ENCODE measurements at regions not wholly inside any gene's neighbourhood (a gene's known extent, or its start where the extent isn't known, plus 50 kb on each side); places are given as distances from the start of the nearest gene placed in this dataset.

DNA sequence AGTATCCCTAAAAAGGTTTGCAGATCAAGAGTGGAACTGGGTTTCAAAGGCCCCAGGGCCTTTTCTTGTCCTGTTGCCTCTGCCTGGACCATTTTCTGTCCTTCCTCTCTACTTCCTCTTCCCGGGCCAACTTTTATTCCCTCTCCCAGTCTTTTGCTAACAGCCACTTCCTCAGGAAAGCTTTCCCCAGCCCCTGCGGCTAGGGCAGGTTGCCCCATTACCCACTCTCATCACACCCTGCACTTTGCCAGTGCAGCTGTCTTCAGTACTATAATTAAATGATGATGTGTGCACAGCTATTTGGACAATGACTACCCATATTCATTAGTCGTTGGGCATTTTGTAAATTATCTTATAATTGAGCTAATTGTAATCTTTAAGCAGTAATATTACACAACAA is 150.5 kb upstream of the THBS1 start:
- CTCF ChIA-PET, result no interaction called here
- intact Hi-C loops (cut with DNase I, micrococcal nuclease), result no loop called here
- H3K27me3 Mint-ChIP-seq, result peaks cover 49% of the 10 kb centered on the region

DNA sequence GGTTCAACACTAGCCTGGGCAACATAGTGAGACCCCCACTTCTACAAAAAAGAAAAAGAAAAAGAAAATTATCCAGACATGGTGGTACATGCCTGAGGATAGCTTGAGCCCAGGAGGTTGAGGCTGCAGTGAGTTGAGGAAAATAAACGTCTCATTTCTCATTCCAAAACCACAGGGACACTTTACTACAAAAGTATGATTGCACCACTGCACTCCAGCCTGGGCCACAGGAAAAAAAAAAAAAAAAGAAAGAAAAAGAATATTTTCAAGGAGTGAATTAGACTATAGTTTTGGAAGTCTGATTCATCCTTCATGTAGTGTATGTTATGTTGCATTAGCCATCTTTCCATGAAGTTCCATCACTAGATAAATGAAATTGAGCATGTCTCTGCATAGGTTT is 149.5 kb upstream of the THBS1 start:
- Histone ChIP-seq H3K27ac (ENCODE audit: low read depth in 1 of 2, low read length in 2 of 2) (no peak overlapping the region), H3K4me3 (ENCODE audit: low read length) (no peak overlapping the region), H3K9me3 (ENCODE audit: control insufficient read depth in 1 of 2, insufficient read depth in 1 of 2, low read length in 2 of 2) (no peaks in the 10 kb centered on the region), H3K36me3 (ENCODE audit: insufficient read depth, low read length) (no peaks in the 10 kb centered on the region), H3K27me3 (ENCODE audit: control insufficient read depth in 1 of 2, insufficient read depth in 2 of 2, low read length in 2 of 2) (peaks cover 13 to 19% of the 10 kb centered on the region in 2 experiments), H3K4me1 (ENCODE audit: insufficient read depth, low read length) (peaks cover 16% of the 10 kb centered on the region)
- H3K27me3 Mint-ChIP-seq, result peaks cover 54% of the 10 kb centered on the region
- CTCF ChIA-PET, result no interaction called here
- POLR2A ChIA-PET, result no interaction called here
- no peaks in the 10 kb centered on the region for H3K36me3 Mint-ChIP-seq (ENCODE audit: low read depth)
- TF ChIP-seq, protein P1, sequence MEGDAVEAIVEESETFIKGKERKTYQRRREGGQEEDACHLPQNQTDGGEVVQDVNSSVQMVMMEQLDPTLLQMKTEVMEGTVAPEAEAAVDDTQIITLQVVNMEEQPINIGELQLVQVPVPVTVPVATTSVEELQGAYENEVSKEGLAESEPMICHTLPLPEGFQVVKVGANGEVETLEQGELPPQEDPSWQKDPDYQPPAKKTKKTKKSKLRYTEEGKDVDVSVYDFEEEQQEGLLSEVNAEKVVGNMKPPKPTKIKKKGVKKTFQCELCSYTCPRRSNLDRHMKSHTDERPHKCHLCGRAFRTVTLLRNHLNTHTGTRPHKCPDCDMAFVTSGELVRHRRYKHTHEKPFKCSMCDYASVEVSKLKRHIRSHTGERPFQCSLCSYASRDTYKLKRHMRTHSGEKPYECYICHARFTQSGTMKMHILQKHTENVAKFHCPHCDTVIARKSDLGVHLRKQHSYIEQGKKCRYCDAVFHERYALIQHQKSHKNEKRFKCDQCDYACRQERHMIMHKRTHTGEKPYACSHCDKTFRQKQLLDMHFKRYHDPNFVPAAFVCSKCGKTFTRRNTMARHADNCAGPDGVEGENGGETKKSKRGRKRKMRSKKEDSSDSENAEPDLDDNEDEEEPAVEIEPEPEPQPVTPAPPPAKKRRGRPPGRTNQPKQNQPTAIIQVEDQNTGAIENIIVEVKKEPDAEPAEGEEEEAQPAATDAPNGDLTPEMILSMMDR (IDR thresholded peaks at IDR 0.05), result no peak
- H3K4me1 Mint-ChIP-seq (ENCODE audit: low read depth), result peaks cover 42% of the 10 kb centered on the region
- DNase-seq (no peak), ATAC-seq (ENCODE audit: poor library complexity) (no peak)
- intact Hi-C loops (cut with DNase I, micrococcal nuclease), result no loop called here
- no peaks in the 10 kb centered on the region for H3K9me3 Mint-ChIP-seq
- H3K4me3 Mint-ChIP-seq, result no peak overlapping the region
- H3K27ac Mint-ChIP-seq, result no peak overlapping the region

More for the DNA sequence above, 150.5 kb upstream of the THBS1 start:
- Histone ChIP-seq H3K27ac (ENCODE audit: low read depth in 1 of 2, low read length in 2 of 2) (no peak overlapping the region), H3K9me3 (ENCODE audit: control insufficient read depth in 1 of 2, insufficient read depth in 1 of 2, low read length in 2 of 2) (no peaks in the 10 kb centered on the region), H3K4me3 (ENCODE audit: low read length) (no peak overlapping the region), H3K4me1 (ENCODE audit: insufficient read depth, low read length) (peaks cover 16% of the 10 kb centered on the region), H3K36me3 (ENCODE audit: insufficient read depth, low read length) (no peaks in the 10 kb centered on the region), H3K27me3 (ENCODE audit: control insufficient read depth in 1 of 2, insufficient read depth in 2 of 2, low read length in 2 of 2) (peaks cover 13 to 19% of the 10 kb centered on the region in 2 experiments)
- TF ChIP-seq, protein P1 (IDR thresholded peaks at IDR 0.05), result no peak
- H3K4me3 Mint-ChIP-seq, result no peak overlapping the region
- H3K4me1 Mint-ChIP-seq (ENCODE audit: low read depth), result peaks cover 42% of the 10 kb centered on the region
- no peaks in the 10 kb centered on the region for H3K9me3 Mint-ChIP-seq
- ATAC-seq (ENCODE audit: poor library complexity) (no peak), DNase-seq (no peak)
- H3K27ac Mint-ChIP-seq, result no peak overlapping the region
- H3K36me3 Mint-ChIP-seq (ENCODE audit: low read depth), result no peaks in the 10 kb centered on the region
- POLR2A ChIA-PET, result no interaction called here

DNA sequence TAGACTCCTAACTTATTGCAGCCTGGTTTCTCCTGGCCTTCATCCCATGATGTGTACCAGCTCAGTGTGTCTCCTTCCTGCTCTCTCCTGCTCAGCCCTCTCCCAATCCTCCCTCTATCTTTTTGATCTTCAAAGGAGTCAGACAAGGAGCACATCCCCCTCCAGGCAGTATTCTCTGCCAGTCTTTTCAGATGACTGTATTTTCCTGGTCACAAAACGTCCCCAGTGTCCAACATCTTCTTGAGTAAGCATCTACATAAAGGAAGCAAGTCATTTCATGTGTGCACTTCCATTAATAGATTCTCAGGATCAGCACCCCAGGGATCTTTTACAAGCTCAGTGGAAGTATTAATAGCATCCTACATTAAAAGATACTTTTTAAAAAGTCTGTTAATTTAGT is 148.9 kb upstream of the THBS1 start:
- Mint-ChIP-seq H3K4me1 (ENCODE audit: low read depth) (peaks cover 36% of the 10 kb centered on the region), H3K4me3 (no peak overlapping the region), H3K36me3 (ENCODE audit: low read depth) (no peaks in the 10 kb centered on the region), H3K9me3 (no peaks in the 10 kb centered on the region), H3K27ac (no peak overlapping the region), H3K27me3 (peaks cover 57% of the 10 kb centered on the region)
- TF ChIP-seq, protein P1 (IDR thresholded peaks at IDR 0.05), result no peak
- no peak for DNase-seq
- no peaks in the 10 kb centered on the region for H3K9me3 ChIP-seq (ENCODE audit: control insufficient read depth in 1 of 2, insufficient read depth in 1 of 2, low read length in 2 of 2)
- H3K4me3 ChIP-seq (ENCODE audit: low read length), result no peak overlapping the region
- ChIA-PET POLR2A (no interaction called here), CTCF (no interaction called here)
- H3K27me3 ChIP-seq (ENCODE audit: control insufficient read depth in 1 of 2, insufficient read depth in 2 of 2, low read length in 2 of 2), result peaks cover 13 to 19% of the 10 kb centered on the region in 2 experiments
- H3K4me1 ChIP-seq (ENCODE audit: insufficient read depth, low read length), result peaks cover 10% of the 10 kb centered on the region
- no peak overlapping the region for H3K27ac ChIP-seq (ENCODE audit: low read depth in 1 of 2, low read length in 2 of 2)
- no peak for ATAC-seq (ENCODE audit: poor library complexity)
- H3K36me3 ChIP-seq (ENCODE audit: insufficient read depth, low read length), result no peaks in the 10 kb centered on the region
- intact Hi-C loops (cut with DNase I, micrococcal nuclease), result no loop called here

All from CD4-positive, alpha-beta T cell (primary cell).